HFF-Myc (cell line): ENCODE measurements at regions not wholly inside any gene's neighbourhood (a gene's known extent, or its start where the extent isn't known, plus 50 kb on each side); places are given as distances from the start of the nearest gene placed in this dataset.
"Not testable (repeated sequence)": the region's sequence is repeated elsewhere in the genome, so short reads cannot be mapped to it uniquely, and the experiment has no call there.

Experiments
- DNase-seq: peaks from one replicate; pipeline ENCODE4 v3.0.0-alpha.2; 2011; ENCODE audit warnings: low read depth; ENCODE audit errors: extremely low read depth
- H3K4me3 ChIP-seq: replicated peaks from 2 replicates; pipeline ENCODE4 v1.5.1; 2011; ENCODE audit warnings: low read depth, mild to moderate bottlenecking, control low read depth, low read length
- CTCF ChIP-seq: IDR thresholded peaks from 2 replicates; pipeline ENCODE4 v1.5.1; 2012; ENCODE audit warnings: mild to moderate bottlenecking, low read depth, low read length, control low read depth; ENCODE audit errors: missing control alignments

GRCh38 chr5:101473483-101473882 is 570.4 kb upstream of the ST8SIA4 start:
- no peak for TF ChIP-seq CTCF
- H3K4me3 ChIP-seq, result no peak overlapping the region

GRCh38 chr5:101461455-101461854 is 558.4 kb upstream of the ST8SIA4 start:
- TF ChIP-seq CTCF, result no peak
- no peak overlapping the region for H3K4me3 ChIP-seq
- no peak for DNase-seq

More at GRCh38 chr5:101473483-101473882, 570.4 kb upstream of the ST8SIA4 start:
- no peak for DNase-seq

- no peak overlapping the region for H3K4me3 ChIP-seq
- TF ChIP-seq CTCF, result no peak
- DNase-seq, result no peak
Measured at GRCh38 chr5:101458587-101458986, 555.5 kb upstream of the ST8SIA4 start.

GRCh38 chr5:101455851-101456250 is 552.8 kb upstream of the ST8SIA4 start:
- no peak for DNase-seq
- no peak overlapping the region for H3K4me3 ChIP-seq
- TF ChIP-seq CTCF, result no peak

GRCh38 chr5:101455048-101455447 is 552.0 kb upstream of the ST8SIA4 start:
- no peak for DNase-seq
- no peak for TF ChIP-seq CTCF
- H3K4me3 ChIP-seq, result no peak overlapping the region

GRCh38 chr5:101442281-101442680 is 539.2 kb upstream of the ST8SIA4 start:
- H3K4me3 ChIP-seq, DNase-seq: not testable (repeated sequence)

GRCh38 chr5:101440173-101440572 is 537.1 kb upstream of the ST8SIA4 start:
- no peak overlapping the region for H3K4me3 ChIP-seq
- DNase-seq, result no peak
- TF ChIP-seq CTCF, result no peak
